GM18909 (cell line): ENCODE measurements at regions not wholly inside any gene's neighbourhood (a gene's known extent, or its start where the extent isn't known, plus 50 kb on each side); places are given as distances from the start of the nearest gene placed in this dataset.

Experiments used
- ATAC-seq: cut with Tn5 transposase; IDR thresholded peaks from one replicate; pipeline ENCODE4 v1.9.1; 2021; ENCODE audit warnings: mild to moderate bottlenecking; ENCODE audit not compliant: unreplicated experiment, poor library complexity

GRCh38 chr17:71379512-71379911 lies 741.3 kb upstream of the SOX9 start:
- no peak for ATAC-seq

- no peak for ATAC-seq
These were observed 740.3 kb upstream of the SOX9 start for GRCh38 chr17:71380535-71380934.

GRCh38 chr17:71380936-71381335 lies 739.9 kb upstream of the SOX9 start:
- ATAC-seq = no peak

DNA sequence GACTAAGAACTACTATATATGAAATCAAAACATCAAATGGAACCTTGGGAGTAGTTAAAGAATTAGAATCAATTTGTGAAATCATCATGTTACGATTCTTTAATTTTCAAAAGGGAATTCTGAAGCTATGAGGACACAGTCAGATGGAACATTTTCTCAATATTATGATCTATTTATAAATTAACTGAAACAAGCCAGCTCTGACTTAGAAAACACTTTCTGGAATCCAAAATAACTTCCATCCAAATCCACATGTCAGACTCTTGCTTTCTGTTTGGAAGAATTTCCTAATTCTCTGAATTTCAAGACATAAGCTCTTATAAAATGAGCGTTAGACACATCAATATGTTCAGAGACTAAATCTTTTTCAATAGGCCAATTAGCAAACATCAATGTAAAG lies 737.7 kb upstream of the SOX9 start:
- ATAC-seq = no peak

DNA sequence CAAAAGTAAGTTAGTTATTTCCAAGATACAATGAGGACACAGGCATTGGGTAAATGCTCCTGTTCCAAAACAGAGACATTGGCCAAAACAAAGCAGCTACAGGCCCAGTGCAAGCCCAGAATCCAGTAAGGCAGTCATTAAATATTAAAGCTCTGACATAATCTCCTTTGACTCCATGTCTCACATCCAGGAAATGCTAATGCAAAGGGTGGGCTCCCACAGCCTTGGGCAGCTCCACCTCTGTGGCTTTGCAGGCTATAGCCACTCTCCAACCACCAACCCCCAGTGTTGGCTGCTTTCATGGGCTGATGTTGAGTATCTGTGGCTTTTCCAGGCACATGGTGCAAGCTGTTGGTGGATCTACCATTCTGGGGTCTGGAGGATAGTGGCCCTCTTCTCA lies 733.4 kb upstream of the SOX9 start:
- no peak for ATAC-seq

DNA sequence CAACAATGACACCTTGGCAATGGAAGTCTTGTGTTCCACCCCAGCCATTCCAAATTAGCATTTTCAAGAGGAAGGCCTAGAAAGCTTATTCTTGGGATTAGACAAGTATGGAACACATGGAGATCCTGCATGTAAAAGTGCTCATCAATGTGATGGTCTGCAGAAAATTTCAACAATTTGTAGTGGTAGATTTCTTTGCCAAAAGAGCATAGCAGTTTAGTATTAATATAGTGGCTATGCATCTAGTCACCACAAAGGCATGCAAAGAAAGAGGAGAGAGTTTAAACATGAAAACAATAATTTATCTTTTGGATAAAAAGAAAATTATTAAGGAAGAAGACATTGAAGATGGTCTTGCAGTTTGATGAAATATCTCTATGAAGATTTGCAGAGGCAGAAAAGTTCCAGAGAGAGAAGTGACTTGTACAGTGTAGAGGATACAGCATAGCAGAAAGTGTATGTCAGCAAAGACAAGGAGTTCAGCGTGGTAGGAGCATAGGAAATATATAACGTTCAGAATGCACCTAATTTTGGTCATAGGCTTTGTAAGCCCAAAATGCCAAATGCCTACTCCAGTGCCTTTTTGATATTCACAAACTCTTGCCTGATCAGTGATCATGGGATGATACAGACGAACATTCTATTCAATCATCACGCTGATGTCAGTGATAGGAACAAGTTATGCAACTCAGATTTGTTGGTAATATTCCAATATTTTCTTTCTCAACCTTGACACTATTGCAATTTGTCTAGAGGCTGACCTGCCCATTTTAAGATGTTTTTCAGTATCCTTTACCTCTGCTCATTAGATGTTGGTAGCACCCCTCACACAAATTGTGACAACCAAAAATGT lies 727.9 kb upstream of the SOX9 start:
- ATAC-seq = no peak

GRCh38 chr17:71395901-71396300 lies 724.9 kb upstream of the SOX9 start:
- no peak for ATAC-seq

- no peak for ATAC-seq
These were observed 724.1 kb upstream of the SOX9 start for GRCh38 chr17:71396711-71397110.

DNA sequence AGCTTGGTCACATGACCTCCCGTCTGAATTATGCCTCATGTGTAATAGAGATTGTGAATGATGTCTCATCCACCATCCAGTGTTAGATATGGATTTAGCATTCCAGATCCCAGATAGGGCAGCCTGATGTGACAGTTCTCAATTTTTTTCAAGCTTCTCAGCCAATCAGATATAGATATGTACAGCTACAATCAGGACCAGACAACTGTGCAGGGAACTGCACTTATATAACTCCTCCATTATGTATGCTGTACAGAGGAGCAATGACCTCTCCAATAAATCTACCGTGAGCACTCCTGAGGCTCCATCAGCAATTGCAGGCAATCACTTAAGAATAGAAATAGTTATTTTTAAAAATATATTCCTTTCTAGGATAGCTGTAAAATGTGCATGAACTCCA lies 722.8 kb upstream of the SOX9 start:
- ATAC-seq = no peak

DNA sequence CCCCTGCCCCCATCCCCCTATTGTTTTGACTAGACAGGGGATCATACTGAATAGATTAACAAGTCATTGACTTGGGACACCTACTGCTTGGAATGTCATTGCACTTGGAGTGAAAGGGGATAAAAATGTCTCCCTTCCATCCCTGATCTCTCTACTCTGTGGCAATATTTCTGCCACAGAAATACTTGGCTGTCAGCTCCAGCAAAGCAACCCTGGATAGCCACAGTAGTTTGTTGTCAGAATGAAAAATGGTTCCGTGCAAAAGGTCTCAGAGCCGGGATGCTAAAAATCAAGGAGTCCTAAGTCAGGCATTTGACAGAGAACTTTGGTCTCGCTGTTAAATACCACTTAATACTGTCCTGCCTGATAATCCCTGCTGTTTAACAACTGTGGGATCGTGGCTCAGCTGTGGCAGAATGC lies 722.0 kb upstream of the SOX9 start:
- no peak for ATAC-seq

- no peak for ATAC-seq
These were observed 721.6 kb upstream of the SOX9 start for GRCh38 chr17:71399221-71399620.

- no peak for ATAC-seq
These were observed 721.2 kb upstream of the SOX9 start for GRCh38 chr17:71399649-71400048.

DNA sequence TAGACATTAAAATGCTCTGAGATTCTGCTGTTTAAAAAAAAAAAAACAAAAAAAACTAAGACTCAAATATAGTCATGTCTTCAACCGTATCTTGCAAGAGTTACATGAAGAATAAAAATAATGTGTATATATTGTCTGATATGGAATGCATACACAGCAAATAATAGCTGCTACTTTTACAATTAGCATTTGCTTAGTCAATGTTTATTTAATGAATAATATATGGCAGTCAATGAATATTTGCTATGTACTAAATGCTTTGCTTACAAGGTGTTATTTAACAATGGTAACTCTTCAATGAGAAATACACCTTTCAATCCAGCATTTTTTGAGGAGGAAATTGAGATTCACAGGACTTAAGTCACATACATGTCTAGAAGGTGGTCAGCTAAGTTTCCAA lies 718.8 kb upstream of the SOX9 start:
- no peak for ATAC-seq

GRCh38 chr17:71402661-71403141 lies 718.1 kb upstream of the SOX9 start:
- ATAC-seq = no peak

- ATAC-seq = no peak
These were observed 715.7 kb upstream of the SOX9 start for GRCh38 chr17:71405101-71405500.

DNA sequence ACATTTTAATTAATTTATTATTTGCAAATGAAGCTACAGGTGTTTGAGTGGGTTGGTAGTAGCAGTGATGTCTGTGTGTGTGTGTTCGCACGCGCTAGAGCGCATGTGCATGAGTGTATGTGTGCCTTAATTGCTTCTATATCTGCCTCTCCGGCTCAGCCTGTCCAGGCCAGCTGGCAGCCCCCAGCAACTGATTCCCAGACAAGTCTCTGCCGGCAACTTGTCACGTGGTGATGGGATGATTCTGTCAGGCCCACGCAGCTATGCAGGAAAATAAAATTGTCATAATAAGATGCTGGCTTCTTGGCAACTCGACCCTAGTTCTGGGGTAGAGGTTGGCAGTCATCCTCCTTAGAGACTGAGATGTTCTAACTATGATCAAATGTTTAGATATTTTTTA lies 712.8 kb upstream of the SOX9 start:
- no peak for ATAC-seq

GRCh38 chr17:71409137-71409536 lies 711.7 kb upstream of the SOX9 start:
- ATAC-seq = no peak

- ATAC-seq = no peak
These were observed 711.1 kb upstream of the SOX9 start for GRCh38 chr17:71409712-71410111.

- no peak for ATAC-seq
These were observed 708.0 kb upstream of the SOX9 start for GRCh38 chr17:71412803-71413202.

- no peak for ATAC-seq
These were observed 706.9 kb upstream of the SOX9 start for GRCh38 chr17:71413935-71414334.

GRCh38 chr17:71417142-71417541 lies 703.7 kb upstream of the SOX9 start:
- no peak for ATAC-seq

GRCh38 chr17:71422968-71423367 lies 697.9 kb upstream of the SOX9 start:
- no peak for ATAC-seq
